Suprapubic skin (tissue), 3 donors: ENCODE measurements at regions not wholly inside any gene's neighbourhood (a gene's known extent, or its start where the extent isn't known, plus 50 kb on each side); places are given as distances from the start of the nearest gene placed in this dataset.

ENCODE experiments used
- CTCF ChIP-seq, 2 donors: fragments of 200-600 bp in 1 of 2; fragments of 450-650 bp in 1 of 2; sonication (generic) in 1 of 2; IDR thresholded peaks; one replicate each; pipeline ENCODE4 v1.5.1; 2016 to 2019; ENCODE audit warnings: antibody characterized with exemption in 2 of 2, mild to moderate bottlenecking in 1 of 2, moderate library complexity in 1 of 2
- EP300 ChIP-seq: sonication (generic); formaldehyde crosslinking; IDR thresholded peaks from one replicate; pipeline ENCODE4 v1.6.1; 2017; ENCODE audit warnings: antibody characterized with exemption

- TF ChIP-seq EP300 = no peak
- no peak for TF ChIP-seq CTCF (IDR thresholded peaks at IDR 0.05)
These were observed 95.9 kb upstream of the PRR23C start for GRCh38 chr3:139140553-139140952.
